ENCODE measurements at regions not wholly inside any gene's neighbourhood (a gene's known extent, or its start where the extent isn't known, plus 50 kb on each side); places are given as distances from the start of the nearest gene placed in this dataset.

GRCh38 chr12:23204933-23205778 is 580.2 kb downstream of the ETNK1 start:
- no peaks in the 10 kb centered on the region for H4K20me1 ChIP-seq (ENCODE audit: low read depth, low read length)
- no peak overlapping the region for H3K27ac ChIP-seq (ENCODE audit: low read depth, low read length)
- H3F3A ChIP-seq (ENCODE audit: insufficient read depth), result no peaks in the 10 kb centered on the region
- H3K9me2 ChIP-seq (replicated peaks; ENCODE audit: insufficient read depth, low read length), result no peaks in the 10 kb centered on the region
- H3K36me3 ChIP-seq (ENCODE audit: low read length), result no peaks in the 10 kb centered on the region
- no peak overlapping the region for H2AFZ ChIP-seq (ENCODE audit: low read depth, low read length, severe bottlenecking)
- no peak overlapping the region for H3K9ac ChIP-seq (ENCODE audit: low read length)
- TF ChIP-seq EZH2phosphoT487 (conservative IDR thresholded peaks at IDR 0.05; ENCODE audit: low read length), result no peak
- TF ChIP-seq, protein P1, sequence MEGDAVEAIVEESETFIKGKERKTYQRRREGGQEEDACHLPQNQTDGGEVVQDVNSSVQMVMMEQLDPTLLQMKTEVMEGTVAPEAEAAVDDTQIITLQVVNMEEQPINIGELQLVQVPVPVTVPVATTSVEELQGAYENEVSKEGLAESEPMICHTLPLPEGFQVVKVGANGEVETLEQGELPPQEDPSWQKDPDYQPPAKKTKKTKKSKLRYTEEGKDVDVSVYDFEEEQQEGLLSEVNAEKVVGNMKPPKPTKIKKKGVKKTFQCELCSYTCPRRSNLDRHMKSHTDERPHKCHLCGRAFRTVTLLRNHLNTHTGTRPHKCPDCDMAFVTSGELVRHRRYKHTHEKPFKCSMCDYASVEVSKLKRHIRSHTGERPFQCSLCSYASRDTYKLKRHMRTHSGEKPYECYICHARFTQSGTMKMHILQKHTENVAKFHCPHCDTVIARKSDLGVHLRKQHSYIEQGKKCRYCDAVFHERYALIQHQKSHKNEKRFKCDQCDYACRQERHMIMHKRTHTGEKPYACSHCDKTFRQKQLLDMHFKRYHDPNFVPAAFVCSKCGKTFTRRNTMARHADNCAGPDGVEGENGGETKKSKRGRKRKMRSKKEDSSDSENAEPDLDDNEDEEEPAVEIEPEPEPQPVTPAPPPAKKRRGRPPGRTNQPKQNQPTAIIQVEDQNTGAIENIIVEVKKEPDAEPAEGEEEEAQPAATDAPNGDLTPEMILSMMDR (IDR thresholded peaks at IDR 0.05; ENCODE audit: insufficient read depth, low read length, poor library complexity, severe bottlenecking), result peak; percentile 73
- H3K9me3 ChIP-seq (ENCODE audit: insufficient read depth, low read length), result no peaks in the 10 kb centered on the region
- H3K27me3 ChIP-seq (ENCODE audit: low read length), result no peaks in the 10 kb centered on the region
- no peaks in the 10 kb centered on the region for H3K79me2 ChIP-seq (ENCODE audit: insufficient read depth, low read length)
- H3K4me3 ChIP-seq (ENCODE audit: insufficient read depth, low read length, poor library complexity, severe bottlenecking), result no peak overlapping the region
- no peak overlapping the region for H3K4me2 ChIP-seq (ENCODE audit: low read depth, low read length, poor library complexity, severe bottlenecking)

- H3K36me3 ChIP-seq (ENCODE audit: low read length), result no peaks in the 10 kb centered on the region
- H3K4me3 ChIP-seq (ENCODE audit: insufficient read depth, low read length, poor library complexity, severe bottlenecking), result no peak overlapping the region
These were observed 584.8 kb downstream of the ETNK1 start for GRCh38 chr12:23209793-23210192.

GRCh38 chr12:23210573-23210972 is 585.6 kb downstream of the ETNK1 start:
- no peaks in the 10 kb centered on the region for H3K9me3 ChIP-seq (ENCODE audit: insufficient read depth, low read length)
- no peaks in the 10 kb centered on the region for H3K9me2 ChIP-seq (replicated peaks; ENCODE audit: insufficient read depth, low read length)
- TF ChIP-seq, protein P1 (IDR thresholded peaks at IDR 0.05; ENCODE audit: insufficient read depth, low read length, poor library complexity, severe bottlenecking), result no peak
- no peak for TF ChIP-seq EZH2phosphoT487 (conservative IDR thresholded peaks at IDR 0.05; ENCODE audit: low read length)
- no peak overlapping the region for H3K9ac ChIP-seq (ENCODE audit: low read length)
- no peak overlapping the region for H2AFZ ChIP-seq (ENCODE audit: low read depth, low read length, severe bottlenecking)
- H3K27me3 ChIP-seq (ENCODE audit: low read length), result no peaks in the 10 kb centered on the region
- no peaks in the 10 kb centered on the region for H3F3A ChIP-seq (ENCODE audit: insufficient read depth)
- no peak overlapping the region for H3K27ac ChIP-seq (ENCODE audit: low read depth, low read length)
- H3K79me2 ChIP-seq (ENCODE audit: insufficient read depth, low read length), result no peaks in the 10 kb centered on the region
- H3K4me3 ChIP-seq (ENCODE audit: insufficient read depth, low read length, poor library complexity, severe bottlenecking), result no peak overlapping the region
- H3K4me2 ChIP-seq (ENCODE audit: low read depth, low read length, poor library complexity, severe bottlenecking), result no peak overlapping the region
- H3K36me3 ChIP-seq (ENCODE audit: low read length), result no peaks in the 10 kb centered on the region
- H4K20me1 ChIP-seq (ENCODE audit: low read depth, low read length), result no peaks in the 10 kb centered on the region

More at GRCh38 chr12:23209793-23210192, 584.8 kb downstream of the ETNK1 start:
- Histone ChIP-seq H2AFZ (ENCODE audit: low read depth, low read length, severe bottlenecking) (no peak overlapping the region), H3F3A (ENCODE audit: insufficient read depth) (no peaks in the 10 kb centered on the region), H3K27ac (ENCODE audit: low read depth, low read length) (no peak overlapping the region), H3K9me2 (replicated peaks; ENCODE audit: insufficient read depth, low read length) (no peaks in the 10 kb centered on the region), H3K9me3 (ENCODE audit: insufficient read depth, low read length) (no peaks in the 10 kb centered on the region), H3K79me2 (ENCODE audit: insufficient read depth, low read length) (no peaks in the 10 kb centered on the region), H3K4me2 (ENCODE audit: low read depth, low read length, poor library complexity, severe bottlenecking) (no peak overlapping the region), H3K27me3 (ENCODE audit: low read length) (no peaks in the 10 kb centered on the region), H3K9ac (ENCODE audit: low read length) (no peak overlapping the region), H4K20me1 (ENCODE audit: low read depth, low read length) (no peaks in the 10 kb centered on the region)
- TF ChIP-seq EZH2phosphoT487 (conservative IDR thresholded peaks at IDR 0.05; ENCODE audit: low read length), result no peak
- TF ChIP-seq, protein P1 (IDR thresholded peaks at IDR 0.05; ENCODE audit: insufficient read depth, low read length, poor library complexity, severe bottlenecking), result no peak
